T47D (cell line): ENCODE measurements at regions not wholly inside any gene's neighbourhood (a gene's known extent, or its start where the extent isn't known, plus 50 kb on each side); places are given as distances from the start of the nearest gene placed in this dataset.
A peak's percentile ranks its signal among the peaks of the same experiment; 100 is the strongest.

Experiments
- DNase-seq, 2 experiments: peaks; one replicate each; pipeline versions ENCODE4 v3.0.0 to v3.0.0-alpha.2; 2011 to 2012; ENCODE audit warnings: low read depth in 1 of 2, low spot score in 1 of 2
- JUND ChIP-seq: IDR thresholded peaks from 2 replicates; pipeline ENCODE4 v1.6.1; 2012; ENCODE audit warnings: low read depth
- in situ Hi-C: cut with HindIII; loops from 2 replicates; pipeline ENCODE4 v1.10.0; 2016; ENCODE audit warnings: low sequenced_read_pairs, low pct_unique_long_range_greater_than_20kb

- no peak for DNase-seq
- in situ Hi-C loops = no loop called here
- no peak for TF ChIP-seq JUND
Observed at GRCh38 chr7:19410691-19411090, 265.5 kb upstream of the FERD3L start.

GRCh38 chr7:19410106-19410505 is 264.9 kb upstream of the FERD3L start:
- no peak for TF ChIP-seq JUND
- in situ Hi-C loops = no loop called here
- DNase-seq = no peak

DNA sequence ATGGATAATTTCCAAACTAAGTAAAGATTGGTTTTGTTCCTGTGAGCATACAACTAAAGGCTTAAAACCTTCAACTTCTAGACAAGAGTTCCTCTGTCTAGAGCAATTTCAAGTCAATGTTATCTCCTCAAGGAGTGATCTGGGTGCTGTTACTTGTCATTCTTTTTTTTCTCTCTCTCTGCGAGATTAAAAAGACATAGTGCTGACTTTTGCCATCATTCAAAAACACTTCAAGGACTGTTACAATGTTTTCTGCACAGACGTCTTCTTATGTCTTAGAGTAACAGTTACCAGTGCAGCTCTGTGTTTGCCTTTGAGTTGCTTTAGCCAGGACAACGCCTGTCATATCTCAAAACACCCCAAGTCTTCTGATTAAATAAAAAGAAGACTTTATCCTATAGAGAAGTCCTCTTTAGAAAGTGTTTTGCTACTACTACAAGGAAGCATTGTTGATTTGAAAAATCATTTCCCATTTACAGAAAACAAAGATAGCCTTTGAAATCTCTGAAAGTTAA is 263.5 kb upstream of the FERD3L start:
- in situ Hi-C loops = no loop called here
- TF ChIP-seq JUND = no peak
- DNase-seq = no peak

- DNase-seq = no peak
- in situ Hi-C loops = no loop called here
- TF ChIP-seq JUND = no peak
Observed at GRCh38 chr7:19407270-19407669, 262.0 kb upstream of the FERD3L start.

- TF ChIP-seq JUND = no peak
- DNase-seq = no peak
- in situ Hi-C loops = no loop called here
Observed at GRCh38 chr7:19405541-19405940, 260.3 kb upstream of the FERD3L start.

- DNase-seq = peak in 1 of 2 experiments; percentile 53
- in situ Hi-C loops = no loop called here
- TF ChIP-seq JUND = no peak
Observed at GRCh38 chr7:19404912-19405329, 259.7 kb upstream of the FERD3L start.

DNA sequence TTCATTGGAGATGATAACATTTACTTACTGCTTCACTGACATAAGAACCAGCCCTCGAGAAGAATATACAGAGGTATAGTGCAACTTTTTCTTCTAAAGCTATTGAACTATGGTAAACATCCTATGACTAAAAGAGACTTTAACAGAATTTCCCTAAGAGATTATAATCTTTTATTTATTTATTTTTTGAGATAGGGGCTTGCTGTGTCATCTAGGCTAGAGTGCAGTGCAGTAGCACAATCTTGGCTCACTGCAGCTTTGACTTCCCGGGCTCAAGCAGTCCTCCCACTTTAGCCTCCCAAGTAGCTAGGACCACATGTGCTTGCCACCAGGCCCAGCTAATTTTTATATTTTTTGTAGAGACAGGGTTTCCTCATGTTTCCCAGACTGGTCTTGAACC is 258.5 kb upstream of the FERD3L start:
- TF ChIP-seq JUND = no peak
- in situ Hi-C loops = no loop called here
- DNase-seq = no peak

DNA sequence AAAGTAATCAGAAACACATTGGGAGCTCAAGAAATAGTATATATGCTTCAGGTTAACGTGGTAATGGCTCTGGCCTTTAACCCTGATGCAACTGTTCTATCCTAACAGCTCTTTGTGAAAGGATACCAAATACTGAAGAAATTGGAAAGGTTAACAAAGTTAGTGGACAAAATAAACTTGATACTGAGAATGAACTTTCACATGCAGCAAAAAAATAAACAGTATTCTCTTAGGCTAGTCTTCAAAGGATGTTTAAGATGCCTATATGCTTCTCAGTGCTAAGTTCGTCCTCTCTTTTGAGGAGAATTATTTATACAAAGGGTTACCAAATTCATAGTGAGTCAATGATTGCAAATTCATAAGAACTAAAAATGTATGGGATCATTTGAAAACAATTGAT is 256.2 kb upstream of the FERD3L start:
- no peak for DNase-seq
- TF ChIP-seq JUND = no peak
- in situ Hi-C loops = no loop called here

GRCh38 chr7:19400758-19401254 is 255.6 kb upstream of the FERD3L start:
- in situ Hi-C loops = no loop called here
- no peak for TF ChIP-seq JUND
- DNase-seq = no peak

DNA sequence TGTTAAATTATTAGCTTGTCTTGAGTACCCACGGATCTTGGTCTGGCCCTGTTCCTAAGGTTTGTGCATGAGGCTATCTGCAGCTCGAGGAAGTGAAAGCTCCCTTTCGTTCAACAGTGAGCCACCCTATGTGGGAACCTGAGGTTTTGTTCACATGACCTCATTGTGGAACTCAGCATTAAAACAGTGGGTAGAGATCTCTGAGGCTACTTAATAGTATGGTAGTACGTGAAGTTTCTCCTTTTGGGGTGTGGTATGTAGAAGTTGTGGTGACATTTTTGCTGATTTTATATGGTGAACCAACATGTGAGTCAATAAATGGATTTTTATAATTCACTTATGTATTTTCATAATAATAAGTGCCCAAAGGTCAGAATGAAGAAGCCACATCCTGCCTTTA is 252.7 kb upstream of the FERD3L start:
- no peak for TF ChIP-seq JUND
- DNase-seq = no peak
- in situ Hi-C loops = no loop called here

DNA sequence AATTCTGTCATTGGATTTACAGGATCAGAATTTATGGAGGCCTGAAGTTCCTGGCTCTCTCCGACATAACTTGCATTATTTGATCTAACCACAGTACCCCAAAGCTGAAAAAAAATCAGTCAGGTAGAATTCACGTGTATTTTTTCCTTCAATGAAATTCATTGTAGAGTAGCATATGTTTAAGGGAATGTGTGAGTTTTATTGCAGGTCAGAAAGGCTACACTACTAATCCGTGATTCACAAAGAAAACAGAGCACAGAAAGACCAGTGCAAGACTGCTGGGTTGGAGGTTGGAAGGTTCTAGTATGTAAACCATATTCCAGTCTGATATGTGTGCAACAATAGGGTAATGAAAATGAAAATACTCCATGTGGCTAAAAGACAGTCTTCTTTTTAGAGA is 247.0 kb upstream of the FERD3L start:
- DNase-seq = no peak
- no peak for TF ChIP-seq JUND
- in situ Hi-C loops = no loop called here

GRCh38 chr7:19390795-19391194 is 245.6 kb upstream of the FERD3L start:
- no peak for DNase-seq

DNA sequence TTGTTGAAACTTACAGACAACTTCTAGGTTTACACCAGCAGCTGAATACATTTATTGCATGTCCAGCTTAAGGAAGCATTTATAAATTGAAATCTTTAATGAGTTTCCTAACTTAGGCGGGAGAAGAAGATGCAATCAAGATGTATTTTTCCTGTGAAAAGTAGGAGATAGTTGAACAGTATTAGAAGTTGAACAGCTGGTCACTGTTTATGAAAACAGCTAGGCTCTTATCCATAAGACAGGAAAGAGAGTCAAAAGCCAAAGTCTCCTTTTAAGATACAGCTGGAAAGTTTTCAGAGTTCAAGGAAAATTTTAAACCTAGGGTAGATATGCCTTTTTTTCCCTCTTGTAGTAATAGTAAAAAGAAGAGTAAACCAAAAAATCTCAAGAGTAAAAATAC is 236.1 kb upstream of the FERD3L start:
- in situ Hi-C loops = no loop called here
- no peak for TF ChIP-seq JUND
- DNase-seq = no peak

More at GRCh38 chr7:19390795-19391194, 245.6 kb upstream of the FERD3L start:
- in situ Hi-C loops = no loop called here
- no peak for TF ChIP-seq JUND

DNA sequence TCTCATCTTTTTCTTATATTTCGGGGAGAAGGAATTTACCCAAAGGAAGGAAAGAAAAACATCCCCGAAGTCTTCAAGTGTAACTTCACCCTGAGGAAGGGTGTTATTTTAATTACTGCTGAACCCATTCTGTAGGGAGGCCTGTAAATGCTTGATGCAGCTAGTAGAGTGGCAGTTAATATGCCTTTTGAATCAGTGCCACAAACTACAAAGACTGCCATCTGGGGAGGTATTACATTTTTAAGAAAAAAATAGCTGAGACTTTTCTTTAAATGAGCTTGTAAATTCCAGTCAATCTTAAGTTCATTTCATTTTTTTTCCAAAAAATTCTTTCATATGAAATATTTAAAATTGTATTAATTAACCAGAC is 233.1 kb upstream of the FERD3L start:
- no peak for DNase-seq
- TF ChIP-seq JUND = no peak
- in situ Hi-C loops = no loop called here
